HFFc6 (cell line): ENCODE measurements at regions not wholly inside any gene's neighbourhood (a gene's known extent, or its start where the extent isn't known, plus 50 kb on each side); places are given as distances from the start of the nearest gene placed in this dataset.

ENCODE experiments used
- DNase-seq: peaks from one replicate; pipeline ENCODE4 v3.0.0-alpha.2; 2018
- H3K27ac Mint-ChIP-seq: 2 replicates; pipeline ENCODE4 v1.8.0; 2020; ENCODE audit warnings: mild to moderate bottlenecking, mixed read lengths
- H3K27me3 Mint-ChIP-seq: 2 replicates; pipeline ENCODE4 v1.8.0; 2021; ENCODE audit warnings: mild to moderate bottlenecking, moderate library complexity, mixed read lengths; ENCODE audit not compliant: insufficient read depth
- H3K36me3 Mint-ChIP-seq: 2 replicates; pipeline ENCODE4 v1.8.0; 2021; ENCODE audit warnings: low read depth, mixed read lengths
- H3K4me1 Mint-ChIP-seq: 2 replicates; pipeline ENCODE4 v1.8.0; 2020; ENCODE audit warnings: low read depth, mixed read lengths
- H3K4me3 Mint-ChIP-seq: 2 replicates; pipeline ENCODE4 v1.8.0; 2020; ENCODE audit warnings: mild to moderate bottlenecking, moderate library complexity, mixed read lengths
- H3K9me3 Mint-ChIP-seq: 2 replicates; pipeline ENCODE4 v1.8.0; 2020; ENCODE audit warnings: mild to moderate bottlenecking, mixed read lengths
- CTCF ChIP-seq: fragments of 200-600 bp; sonication (generic); IDR thresholded peaks from 2 replicates; pipeline ENCODE4 v1.5.0; 2021; ENCODE audit warnings: antibody characterized with exemption, mild to moderate bottlenecking

- Mint-ChIP-seq H3K27me3 (peaks cover 5% of the 10 kb centered on the region), H3K36me3 (no peaks in the 10 kb centered on the region), H3K4me3 (no peak overlapping the region), H3K9me3 (no peaks in the 10 kb centered on the region), H3K4me1 (peaks cover 14% of the 10 kb centered on the region), H3K27ac (no peak overlapping the region)
- no peak for DNase-seq
- TF ChIP-seq CTCF: no peak
Measured at GRCh38 chr11:106327637-106328036, 250.2 kb downstream of the AASDHPPT start.

GRCh38 chr11:106329273-106330018 is 252.0 kb downstream of the AASDHPPT start:
- DNase-seq: no peak
- Mint-ChIP-seq H3K4me3 (no peak overlapping the region), H3K27ac (no peak overlapping the region), H3K36me3 (no peaks in the 10 kb centered on the region), H3K4me1 (peaks cover 14% of the 10 kb centered on the region), H3K27me3 (peaks cover 5% of the 10 kb centered on the region), H3K9me3 (no peaks in the 10 kb centered on the region)
- TF ChIP-seq CTCF: no peak

- Mint-ChIP-seq H3K27ac (no peak overlapping the region), H3K27me3 (peaks cover 5% of the 10 kb centered on the region), H3K4me1 (peaks cover 14% of the 10 kb centered on the region), H3K9me3 (no peaks in the 10 kb centered on the region), H3K36me3 (no peaks in the 10 kb centered on the region), H3K4me3 (no peak overlapping the region)
- DNase-seq: peak; percentile 47
- TF ChIP-seq CTCF: no peak
Measured at GRCh38 chr11:106331176-106331575, 253.7 kb downstream of the AASDHPPT start.

- H3K4me3 Mint-ChIP-seq: no peak overlapping the region
- H3K36me3 Mint-ChIP-seq: no peaks in the 10 kb centered on the region
- DNase-seq: no peak
- H3K9me3 Mint-ChIP-seq: no peaks in the 10 kb centered on the region
- TF ChIP-seq CTCF: no peak
- peaks cover 3% of the 10 kb centered on the region for H3K27me3 Mint-ChIP-seq
- H3K27ac Mint-ChIP-seq: no peak overlapping the region
- peaks cover 14% of the 10 kb centered on the region for H3K4me1 Mint-ChIP-seq
Measured at GRCh38 chr11:106333678-106334077, 256.2 kb downstream of the AASDHPPT start.

- Mint-ChIP-seq H3K36me3 (no peaks in the 10 kb centered on the region), H3K9me3 (no peaks in the 10 kb centered on the region), H3K27me3 (peaks cover 2% of the 10 kb centered on the region; the same call in 1 of the 2 replicates), H3K4me1 (peaks cover 8% of the 10 kb centered on the region), H3K27ac (no peak overlapping the region), H3K4me3 (no peak overlapping the region)
- peak; percentile 39 for DNase-seq
- no peak for TF ChIP-seq CTCF
Measured at GRCh38 chr11:106344394-106344793, 266.9 kb downstream of the AASDHPPT start.
